Esophagus squamous epithelium (tissue), 4 donors: ENCODE measurements at regions not wholly inside any gene's neighbourhood (a gene's known extent, or its start where the extent isn't known, plus 50 kb on each side); places are given as distances from the start of the nearest gene placed in this dataset.

ENCODE experiments used
- CTCF ChIP-seq, 6 experiments: fragments of 450-650 bp in 4 of 6; fragments of 200-600 bp in 2 of 6; sonication (generic) in 2 of 6; IDR thresholded peaks; one replicate each; pipeline ENCODE4 v1.5.1; 2016 to 2019; ENCODE audit warnings: antibody characterized with exemption in 6 of 6, mild to moderate bottlenecking in 4 of 6, moderate library complexity in 4 of 6
- POLR2A ChIP-seq, 4 donors: fragments of 450-650 bp; IDR thresholded peaks; one replicate each; pipeline ENCODE4 v1.6.1; 2017; ENCODE audit warnings: antibody characterized with exemption in 4 of 4, mild to moderate bottlenecking in 4 of 4, moderate library complexity in 3 of 4

- TF ChIP-seq CTCF (IDR thresholded peaks at IDR 0.05) (peak in 4 of 6 experiments; percentile 8 to 49 (median 20)), POLR2A (IDR thresholded peaks at IDR 0.05) (no peak)
Measured at GRCh38 chr3:124246949-124247348, 255.0 kb upstream of the ROPN1 start.
